HG02571 (cell line): ENCODE measurements at regions not wholly inside any gene's neighbourhood (a gene's known extent, or its start where the extent isn't known, plus 50 kb on each side); places are given as distances from the start of the nearest gene placed in this dataset.
"Not testable (repeated sequence)": the region's sequence is repeated elsewhere in the genome, so short reads cannot be mapped to it uniquely, and the experiment has no call there.

Experiments used
- ATAC-seq: cut with Tn5 transposase; IDR thresholded peaks from one replicate; pipeline ENCODE4 v1.9.1; 2021; ENCODE audit warnings: mild to moderate bottlenecking, moderate library complexity; ENCODE audit not compliant: unreplicated experiment

DNA sequence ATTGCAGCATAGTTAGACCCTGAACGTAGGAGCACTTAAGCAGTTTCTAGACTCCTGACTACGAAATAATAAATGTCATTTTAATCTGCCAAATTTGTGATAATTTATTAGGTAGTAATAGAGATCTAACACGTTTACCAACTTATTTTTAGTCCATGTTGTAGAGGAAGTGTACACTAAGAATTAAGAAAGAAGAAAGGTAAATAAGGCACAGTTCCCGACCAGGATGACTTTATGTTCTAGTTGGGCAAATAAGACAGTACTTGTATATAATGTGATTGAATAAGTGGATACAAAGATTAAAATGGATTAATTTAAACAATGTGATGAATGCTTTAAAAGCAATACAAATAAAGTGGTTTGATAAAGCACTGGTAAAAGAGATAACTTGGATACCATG is 1306.2 kb upstream of the PCDH20 start:
- no peak for ATAC-seq

DNA sequence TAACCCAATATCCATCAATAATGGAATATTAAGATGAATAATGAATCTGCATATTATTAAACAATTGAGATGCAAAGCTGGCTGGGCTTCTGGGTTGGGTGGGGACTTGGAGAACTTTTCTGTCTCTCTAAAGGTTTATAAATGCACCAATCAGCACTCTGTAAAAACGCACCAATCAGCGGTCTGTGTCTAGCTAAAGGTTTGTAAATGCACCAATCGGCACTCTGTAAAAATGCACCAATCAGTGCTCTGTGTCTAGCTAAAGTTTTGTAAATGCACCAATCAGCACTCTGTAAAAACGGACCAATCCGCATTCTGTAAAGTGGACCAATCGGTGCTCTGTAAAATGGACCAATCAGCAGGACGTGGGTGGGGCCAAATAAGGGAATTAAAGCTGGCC is 1296.3 kb upstream of the PCDH20 start:
- not testable (repeated sequence) for ATAC-seq

DNA sequence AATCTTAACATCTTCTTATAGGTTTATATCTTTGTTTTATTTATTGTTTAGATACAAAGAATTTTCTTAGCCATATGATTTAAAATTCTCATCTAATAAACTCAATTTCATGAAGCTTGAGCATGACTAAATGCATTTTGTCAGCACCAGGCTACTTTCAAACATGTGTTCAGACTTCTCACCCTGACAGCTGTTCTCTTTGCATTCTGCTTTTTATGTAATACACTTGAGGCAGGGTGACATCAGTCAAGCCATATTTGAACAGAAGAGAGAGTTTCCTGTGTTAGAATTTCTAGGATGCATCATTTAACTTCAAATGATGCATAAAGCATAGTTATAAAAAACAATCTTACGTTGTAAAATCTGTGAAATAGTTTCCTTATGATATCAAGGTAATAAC is 1295.1 kb upstream of the PCDH20 start:
- no peak for ATAC-seq

DNA sequence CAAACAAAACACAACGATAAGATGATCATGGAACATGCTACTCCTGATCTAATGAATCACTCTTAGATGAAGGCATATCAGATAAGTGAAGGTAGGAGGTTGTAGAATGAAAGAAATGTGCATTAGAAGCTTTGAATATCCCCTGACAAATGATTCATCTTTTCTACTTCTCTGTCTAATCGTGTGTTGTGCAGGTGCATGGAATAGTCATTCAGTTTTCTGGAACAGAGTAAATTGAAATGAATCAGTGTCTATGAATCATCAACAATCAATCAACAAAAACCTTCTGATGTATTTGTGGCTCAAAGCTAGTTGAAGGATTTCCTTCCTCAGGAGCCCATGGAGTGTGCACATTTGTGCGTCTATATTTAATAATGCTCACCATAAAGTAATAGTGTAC is 1290.4 kb upstream of the PCDH20 start:
- ATAC-seq = no peak

DNA sequence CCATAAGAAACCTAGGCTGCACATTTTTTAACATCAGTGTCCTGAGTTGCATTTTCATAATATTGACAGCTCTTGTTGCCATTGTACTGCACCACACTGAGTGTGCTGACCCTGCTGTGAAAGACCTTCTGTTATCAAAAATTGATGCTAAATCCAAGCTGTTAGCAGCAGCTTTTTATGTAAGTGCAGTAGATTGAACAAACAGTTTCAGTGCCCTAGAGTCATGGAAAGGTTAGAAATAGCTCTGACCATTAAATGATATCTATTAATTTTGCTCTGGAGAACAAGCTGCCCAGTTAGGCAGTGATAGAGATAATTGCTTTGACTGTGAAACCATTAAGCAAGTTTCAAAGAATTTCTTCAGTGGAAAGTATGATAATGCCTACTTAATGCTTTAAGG is 1289.2 kb upstream of the PCDH20 start:
- no peak for ATAC-seq

DNA sequence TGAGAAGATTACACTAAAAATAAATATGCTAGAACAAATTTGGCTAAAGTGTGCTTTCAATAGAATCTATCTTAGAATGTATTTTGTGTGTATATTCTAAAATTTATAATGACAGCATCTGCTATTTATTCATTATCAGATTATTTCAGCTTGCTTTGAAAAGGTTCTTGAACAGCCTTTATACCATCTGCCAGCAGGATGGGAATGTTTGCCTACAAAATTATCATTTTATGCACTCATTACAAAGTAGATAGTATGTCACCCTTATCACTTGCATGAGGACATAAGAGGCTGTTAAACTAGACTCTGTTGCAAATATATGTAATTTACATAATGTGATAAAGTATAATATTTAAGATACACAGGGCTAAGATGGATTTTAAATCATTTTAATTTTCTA is 1286.9 kb upstream of the PCDH20 start:
- ATAC-seq = no peak

DNA sequence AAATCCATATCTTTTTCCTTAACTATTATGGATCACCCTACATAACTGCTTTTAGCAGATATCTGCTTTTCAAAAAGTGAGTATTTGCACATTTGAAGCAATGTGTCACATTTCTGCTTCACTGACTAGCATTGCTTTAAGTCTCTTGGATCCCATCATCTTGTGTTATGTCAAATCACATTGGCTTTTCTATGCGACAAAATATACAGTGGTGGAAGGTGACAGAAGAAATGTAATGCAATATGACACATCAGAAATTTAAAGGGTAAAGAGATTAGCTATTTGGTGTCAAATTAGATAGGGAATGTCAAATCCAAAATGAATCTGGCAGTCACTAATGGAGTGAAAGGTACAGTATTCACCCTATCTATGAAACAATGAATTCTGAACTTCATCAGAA is 1282.1 kb upstream of the PCDH20 start:
- no peak for ATAC-seq

DNA sequence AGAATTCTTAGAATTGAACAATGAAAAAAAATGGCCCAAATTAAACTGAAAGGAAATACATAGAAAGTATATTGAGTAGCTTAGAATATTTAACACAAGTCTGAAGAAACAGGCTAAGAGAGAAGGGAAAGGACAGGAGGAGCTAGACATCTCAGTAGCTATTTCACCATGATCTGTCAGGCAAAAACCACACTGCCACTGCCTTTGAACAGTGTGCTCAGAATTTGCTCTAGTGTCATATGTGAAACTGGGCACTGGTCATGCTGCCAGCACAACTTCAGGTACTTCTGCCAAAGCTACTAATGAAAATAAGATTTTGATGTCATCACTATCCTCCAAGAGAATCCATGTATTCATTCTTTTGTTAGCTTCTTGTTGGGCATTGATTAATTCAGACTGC is 1280.8 kb upstream of the PCDH20 start:
- ATAC-seq = no peak

DNA sequence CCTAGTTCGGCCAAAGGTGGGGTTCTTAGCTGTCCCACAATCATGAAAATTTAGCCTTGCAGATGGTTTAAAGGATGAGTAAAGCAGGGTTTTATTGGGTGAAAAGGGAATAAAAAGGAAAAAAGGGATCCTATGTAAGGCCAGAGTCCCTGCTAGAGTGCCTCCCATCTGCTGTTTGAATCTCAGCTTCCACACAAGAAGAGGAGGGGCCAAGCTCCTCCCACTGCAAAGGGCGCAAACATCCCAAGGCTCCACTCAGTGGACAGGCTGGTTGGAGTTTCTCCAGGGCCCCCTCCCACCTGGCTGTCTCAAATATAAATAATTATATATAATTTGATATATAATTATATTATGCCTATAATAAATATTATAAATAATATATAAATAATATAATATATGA is 1272.1 kb upstream of the PCDH20 start:
- no peak for ATAC-seq

DNA sequence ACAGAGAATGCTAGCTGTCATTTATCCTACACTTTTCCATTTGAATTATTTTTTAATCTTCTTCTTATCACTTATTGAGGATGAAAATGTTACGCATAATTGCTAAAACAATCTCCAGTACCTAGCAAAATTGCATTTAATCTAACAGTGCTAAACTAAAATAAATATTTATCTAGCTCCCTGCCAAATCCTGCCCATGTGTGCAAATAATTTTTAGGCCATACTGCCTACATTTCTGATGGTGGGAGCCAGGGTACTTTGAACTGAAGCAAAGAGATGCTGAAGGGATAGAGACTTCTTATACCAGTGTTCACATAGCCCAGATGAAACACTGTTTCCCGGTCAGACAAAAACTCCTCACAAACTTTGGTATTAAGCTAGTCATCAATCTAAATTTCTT is 1268.7 kb upstream of the PCDH20 start:
- ATAC-seq = no peak

DNA sequence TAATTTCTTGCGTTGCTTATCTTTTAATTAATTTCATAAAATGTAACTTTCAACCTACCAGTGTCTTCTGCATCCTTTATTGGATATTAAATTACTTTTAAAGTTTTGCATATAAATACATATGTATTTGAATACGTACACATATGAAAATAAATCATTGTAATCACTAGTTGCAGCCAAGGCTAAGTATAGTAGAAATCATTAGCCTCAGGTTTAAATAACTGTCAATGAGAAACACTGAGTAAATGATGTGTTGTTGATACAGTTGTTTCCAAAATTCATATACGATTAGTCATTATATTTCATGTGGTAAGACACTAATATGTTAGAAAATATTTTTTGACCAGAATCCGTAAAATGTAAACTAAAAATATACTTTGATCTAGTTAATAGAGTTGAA is 1267.1 kb upstream of the PCDH20 start:
- ATAC-seq = no peak

DNA sequence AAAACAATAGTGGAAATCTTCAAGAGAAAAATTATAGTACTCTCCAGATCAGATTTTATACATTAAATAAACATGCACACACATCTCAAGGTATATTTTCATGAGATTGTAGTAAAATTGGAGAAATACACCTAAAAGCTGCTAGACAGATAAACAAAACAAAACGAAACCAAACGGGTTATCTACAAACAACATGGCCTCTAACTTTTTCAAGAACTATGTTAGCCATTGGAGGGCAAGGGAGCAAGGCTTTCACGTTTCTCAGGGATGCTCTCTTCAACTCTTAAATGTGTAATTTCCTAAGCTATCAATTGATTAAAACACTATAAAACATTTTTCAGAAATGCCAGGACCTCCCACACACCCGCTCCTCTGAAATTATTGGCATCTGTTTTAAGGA is 1262.4 kb upstream of the PCDH20 start:
- ATAC-seq = no peak

DNA sequence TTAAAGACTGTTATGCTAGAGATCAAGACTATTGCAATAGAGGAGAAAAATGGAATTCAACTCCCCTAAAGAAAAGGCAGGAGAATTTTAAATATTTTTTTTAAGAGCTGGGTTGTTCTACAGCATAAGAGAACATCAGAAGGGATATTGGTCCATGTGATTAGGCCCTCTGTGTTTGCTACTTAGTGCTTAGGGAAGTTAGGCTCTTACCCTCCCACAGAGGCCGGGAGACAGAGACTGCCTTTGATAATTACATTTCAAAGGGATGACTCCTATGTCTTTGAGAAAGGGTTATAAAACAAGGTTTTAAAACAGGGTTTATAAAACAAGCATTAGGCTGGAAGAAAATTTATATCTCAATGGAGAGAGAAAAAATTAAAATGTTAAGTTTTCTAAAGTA is 1248.1 kb upstream of the PCDH20 start:
- no peak for ATAC-seq

DNA sequence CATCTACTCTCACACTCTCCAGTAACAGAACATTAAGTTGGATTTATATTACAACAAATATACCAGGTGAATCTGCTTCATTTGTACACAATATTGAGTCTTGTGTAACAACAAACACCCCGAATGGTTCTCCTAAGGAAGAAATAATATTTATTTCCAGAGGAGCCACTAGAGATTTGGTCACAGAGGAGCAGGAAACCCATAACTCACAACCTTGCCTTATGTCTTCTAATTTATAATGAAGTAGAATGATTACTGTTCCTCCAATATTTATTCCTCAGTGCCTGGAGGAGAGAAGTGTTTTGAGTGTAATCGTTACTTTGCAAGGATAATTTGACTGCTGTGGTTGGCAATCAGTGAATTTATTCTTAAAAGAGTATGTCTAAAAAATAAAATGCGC is 1243.7 kb upstream of the PCDH20 start:
- ATAC-seq = no peak

DNA sequence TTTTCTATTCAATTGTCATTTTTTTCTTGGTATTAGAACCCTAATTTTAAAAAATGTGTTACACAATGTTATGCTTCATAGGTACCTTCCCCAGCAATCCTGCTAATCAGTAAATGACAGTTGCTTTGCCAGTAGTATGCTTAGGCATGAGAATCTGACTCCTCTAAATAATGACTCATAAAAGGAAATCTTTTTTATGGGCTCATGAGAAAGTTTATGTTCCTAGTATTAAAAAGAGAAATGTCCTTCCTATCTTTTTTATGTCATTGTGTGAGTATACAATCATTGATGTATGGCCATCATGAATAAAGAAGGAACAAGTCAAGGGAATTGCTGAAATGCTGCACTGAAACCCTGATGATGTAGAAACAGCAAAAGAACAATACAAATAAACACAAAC is 1237.7 kb upstream of the PCDH20 start:
- ATAC-seq = no peak

DNA sequence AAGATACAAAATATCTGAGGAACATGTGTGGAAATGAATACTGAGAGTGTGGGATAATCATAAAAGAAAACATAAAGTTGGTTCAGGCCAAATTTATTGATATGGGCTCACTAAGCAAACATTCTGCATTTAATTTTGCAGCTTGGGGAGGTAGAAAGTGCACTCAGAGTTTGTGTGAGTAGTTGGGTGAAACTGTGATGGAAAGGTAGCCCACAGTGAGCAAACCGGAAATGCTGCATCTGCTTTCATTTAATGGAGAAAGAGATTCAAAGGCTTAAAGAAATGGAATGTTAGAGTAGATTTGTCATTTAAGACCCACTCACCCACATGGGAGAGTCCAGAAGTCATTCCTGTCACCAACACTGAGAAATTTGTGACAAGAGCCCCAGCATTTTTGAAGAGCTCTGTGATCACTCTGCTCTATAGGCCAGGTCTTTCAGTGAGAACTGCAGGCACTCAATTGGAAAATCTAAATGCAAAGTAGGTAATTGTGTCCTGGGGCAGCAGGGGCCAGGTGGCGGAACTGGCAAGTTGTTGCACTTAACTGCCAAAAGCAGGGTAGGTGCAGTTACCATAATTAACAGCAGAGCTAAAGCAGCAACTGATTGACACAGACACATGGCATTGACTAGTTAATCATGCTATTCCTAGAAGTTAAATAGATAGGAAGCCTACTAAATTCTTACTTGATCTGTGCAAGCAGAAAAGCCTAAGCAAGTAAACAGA is 1228.3 kb upstream of the PCDH20 start:
- peak; percentile 62 for ATAC-seq

DNA sequence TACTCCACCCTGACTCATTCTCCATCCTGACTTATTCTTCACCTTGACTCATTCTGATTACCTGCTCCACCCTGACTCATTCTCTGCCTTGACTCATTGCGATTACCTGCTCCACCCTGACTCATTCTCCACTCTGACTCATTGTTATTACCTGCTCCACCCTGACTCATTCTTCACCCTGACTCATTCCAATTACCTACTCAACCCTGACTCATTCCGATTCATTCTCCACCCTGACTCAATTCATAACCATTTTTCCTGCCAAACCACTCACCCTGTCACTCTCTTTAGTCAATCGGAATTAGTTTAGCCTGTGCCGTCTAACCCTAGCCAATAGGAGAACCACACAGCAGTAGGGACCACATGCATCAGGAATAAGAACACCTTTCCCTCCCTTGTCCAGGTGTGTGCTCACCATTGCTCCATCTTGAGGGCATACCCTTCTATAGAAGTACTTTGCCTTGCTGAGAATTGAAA is 1227.4 kb upstream of the PCDH20 start:
- no peak for ATAC-seq

DNA sequence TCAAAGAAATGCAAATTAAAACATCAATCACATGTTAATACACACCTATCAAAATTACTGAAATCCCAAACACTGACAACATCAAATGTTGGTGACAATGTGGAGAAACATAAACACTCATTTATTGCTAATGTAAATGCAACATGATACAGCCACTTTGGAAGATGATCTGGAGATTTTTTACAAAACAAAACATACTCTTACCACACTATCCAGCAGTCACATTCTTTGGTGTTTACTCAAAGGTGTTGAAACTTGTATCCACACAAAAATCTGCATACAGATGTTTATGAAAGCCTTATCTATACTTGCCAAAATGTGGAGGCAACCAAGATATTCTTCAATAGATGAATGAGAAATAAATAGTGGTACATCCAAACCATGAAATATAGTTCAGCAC is 1219.5 kb upstream of the PCDH20 start:
- no peak for ATAC-seq

DNA sequence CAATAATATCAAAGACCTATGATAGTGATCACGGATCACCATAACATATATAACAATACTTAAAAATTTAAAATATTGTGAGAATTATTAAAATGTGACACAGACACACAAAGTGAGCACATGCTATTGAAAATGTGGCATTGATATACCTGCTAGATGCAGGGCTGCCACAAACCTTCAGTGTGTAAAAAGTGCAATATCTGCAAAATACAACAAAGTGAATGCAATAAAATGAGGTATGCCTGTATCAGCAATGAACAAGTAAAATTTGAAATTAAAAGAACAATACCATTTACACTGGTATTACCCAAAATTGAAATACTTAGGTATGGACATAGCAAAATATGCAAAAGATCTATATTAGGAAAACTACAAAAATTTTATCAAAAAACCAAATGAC is 1217.8 kb upstream of the PCDH20 start:
- ATAC-seq = no peak

DNA sequence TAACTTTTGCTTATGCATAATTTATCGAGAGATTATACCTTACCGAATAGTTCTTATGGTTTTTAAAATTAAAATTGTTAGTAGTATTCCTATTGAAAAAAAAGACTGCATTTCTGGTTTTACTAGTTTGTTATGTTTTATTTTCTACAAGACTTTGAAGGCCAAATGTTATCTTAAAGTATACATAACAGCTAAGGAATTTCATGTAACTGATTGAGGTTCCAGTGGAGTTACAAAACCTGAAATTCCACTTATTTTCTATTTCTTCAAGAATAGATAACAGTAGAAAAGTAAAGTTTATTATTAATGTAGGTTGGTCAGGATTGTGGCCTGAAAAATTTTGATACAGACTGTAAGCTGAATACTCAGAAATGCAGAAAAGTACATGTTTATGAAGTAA is 1216.0 kb upstream of the PCDH20 start:
- no peak for ATAC-seq

DNA sequence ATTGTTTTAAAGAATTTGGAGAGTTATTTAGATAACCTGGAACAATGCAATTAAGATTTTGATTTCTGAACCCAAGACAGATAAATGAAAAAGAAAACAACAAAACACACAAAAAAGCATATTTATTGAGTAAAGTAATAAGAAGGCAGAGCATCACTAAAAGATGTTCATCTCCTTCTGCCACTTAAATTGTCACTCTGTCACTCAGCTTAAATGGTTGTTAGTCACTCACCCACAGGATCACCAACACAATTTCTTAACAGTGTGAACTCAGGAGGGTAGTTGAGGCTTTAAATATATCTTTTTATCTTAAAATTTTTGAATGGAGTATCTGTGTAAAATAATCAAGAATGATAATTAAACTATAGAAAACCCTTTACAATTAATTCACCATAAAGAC is 1215.5 kb upstream of the PCDH20 start:
- no peak for ATAC-seq

DNA sequence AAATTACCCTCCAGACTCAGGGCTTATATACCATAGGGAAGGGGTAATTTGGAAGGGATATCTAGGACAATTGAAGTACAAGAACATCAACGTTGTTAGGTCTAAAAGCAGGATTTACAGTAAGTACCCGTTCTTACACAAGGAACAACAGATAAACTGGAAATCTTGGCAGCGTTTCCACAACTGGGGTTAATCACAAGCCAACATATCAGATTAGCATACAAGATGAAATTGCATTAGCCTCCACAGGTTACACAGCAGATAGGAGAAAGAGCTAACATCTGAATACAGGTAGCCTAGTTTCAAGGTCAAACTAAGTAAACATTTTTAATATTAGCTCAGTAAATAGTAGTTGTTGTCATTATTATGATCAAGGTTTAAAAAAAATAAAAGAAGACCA is 1214.0 kb upstream of the PCDH20 start:
- no peak for ATAC-seq

DNA sequence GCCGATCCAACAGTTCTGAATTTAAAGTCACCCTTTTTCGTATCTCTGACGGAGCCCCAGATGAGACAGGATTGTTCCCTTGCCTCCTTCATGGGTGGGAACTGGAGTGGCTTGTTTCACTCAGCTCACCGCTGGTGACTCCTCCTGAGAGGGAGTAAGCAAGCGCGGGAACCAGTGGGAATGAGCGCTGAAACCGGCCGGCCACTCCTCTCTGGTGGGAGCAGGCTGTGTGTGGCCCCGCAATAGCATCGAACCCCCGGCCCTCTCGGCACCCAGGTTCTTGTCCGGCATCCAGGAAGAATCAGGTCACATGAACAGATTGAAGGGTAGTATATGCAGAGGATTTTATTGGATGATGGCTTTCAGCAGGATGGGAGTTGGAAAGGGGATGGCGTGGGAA is 1211.6 kb upstream of the PCDH20 start:
- no peak for ATAC-seq
